DMS153 (cell line): ENCODE measurements at regions not wholly inside any gene's neighbourhood (a gene's known extent, or its start where the extent isn't known, plus 50 kb on each side); places are given as distances from the start of the nearest gene placed in this dataset.
A peak's percentile ranks its signal among the peaks of the same experiment; 100 is the strongest.
"Not testable (repeated sequence)": the region's sequence is repeated elsewhere in the genome, so short reads cannot be mapped to it uniquely, and the experiment has no call there.

Experiments
- DNase-seq: peaks from one replicate; lab custom pipeline; 2025; lab: John Stamatoyannopoulos, UW

DNA sequence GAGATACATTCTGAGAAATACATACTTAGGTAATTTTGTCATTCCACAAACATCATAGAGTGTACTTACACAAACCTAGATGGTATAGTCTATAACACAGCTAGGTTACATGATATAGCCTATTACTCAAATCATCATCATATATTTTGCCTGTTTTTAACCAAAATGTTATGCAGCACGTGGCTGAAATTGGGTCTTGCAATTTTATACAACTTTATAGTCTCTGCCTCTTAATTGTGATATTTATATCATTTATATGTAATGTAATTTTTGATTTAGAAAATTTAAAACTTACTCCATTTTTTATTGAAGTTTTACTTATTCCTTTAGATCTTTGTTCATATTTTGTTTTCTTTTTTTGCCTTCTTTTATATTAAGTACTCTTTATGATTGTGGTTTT, 350.7 kb upstream of the DCN start:
- DNase-seq = no peak

DNA sequence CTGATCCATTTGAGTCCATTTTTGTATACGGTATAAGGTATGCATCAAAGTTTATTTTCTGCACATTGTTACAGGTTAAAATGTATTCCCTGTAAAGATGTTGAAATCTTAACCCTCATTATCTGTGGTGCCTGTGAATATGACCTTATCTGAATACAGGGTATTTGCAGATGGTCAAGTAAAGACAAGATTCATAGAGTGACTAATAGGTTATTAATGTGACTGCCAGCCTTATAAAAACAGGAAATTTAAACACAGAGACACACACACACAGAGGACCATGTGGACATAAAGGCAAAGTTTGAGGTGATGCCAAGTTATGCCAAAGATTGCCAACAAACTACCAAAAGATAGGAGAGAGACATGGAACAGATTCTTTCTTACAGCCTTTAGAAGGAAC, 347.2 kb upstream of the DCN start:
- DNase-seq = no peak

DNA sequence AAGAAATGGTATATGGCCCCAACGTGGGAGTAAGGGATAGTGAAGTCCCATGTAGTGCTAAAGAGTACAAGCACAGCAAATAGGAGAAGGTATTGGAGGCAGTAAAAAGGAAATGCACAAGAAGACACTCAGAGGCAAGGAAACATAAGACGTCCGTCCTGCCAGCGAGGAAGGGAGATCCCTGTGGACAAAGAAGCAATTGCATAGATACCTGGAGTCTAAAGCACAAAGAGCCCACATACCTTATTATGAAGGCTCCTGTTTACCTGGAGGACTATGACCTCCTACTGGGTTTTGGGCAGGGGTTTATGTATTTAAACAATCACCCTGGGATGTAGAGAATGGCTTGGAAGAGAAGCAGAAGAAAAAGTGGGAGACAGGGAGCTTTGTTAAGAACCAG, 341.2 kb upstream of the DCN start:
- no peak for DNase-seq

DNA sequence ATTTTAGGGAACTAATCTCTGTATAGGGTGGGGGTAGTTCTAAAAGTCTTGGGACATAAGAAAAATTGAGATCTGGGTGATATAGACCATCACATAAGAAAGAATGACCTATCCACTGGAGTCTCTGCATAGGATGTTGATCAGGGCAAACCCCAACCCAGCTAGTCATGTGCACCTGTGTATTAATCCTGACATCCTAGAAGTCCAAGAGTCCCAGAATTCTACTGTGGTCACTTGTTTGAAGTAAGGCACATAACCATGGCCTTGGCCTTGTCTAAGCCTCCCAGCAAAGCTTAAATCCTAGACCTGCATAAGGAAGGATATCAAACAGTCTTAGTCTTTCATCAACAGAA, 334.1 kb upstream of the DCN start:
- DNase-seq = no peak

DNA sequence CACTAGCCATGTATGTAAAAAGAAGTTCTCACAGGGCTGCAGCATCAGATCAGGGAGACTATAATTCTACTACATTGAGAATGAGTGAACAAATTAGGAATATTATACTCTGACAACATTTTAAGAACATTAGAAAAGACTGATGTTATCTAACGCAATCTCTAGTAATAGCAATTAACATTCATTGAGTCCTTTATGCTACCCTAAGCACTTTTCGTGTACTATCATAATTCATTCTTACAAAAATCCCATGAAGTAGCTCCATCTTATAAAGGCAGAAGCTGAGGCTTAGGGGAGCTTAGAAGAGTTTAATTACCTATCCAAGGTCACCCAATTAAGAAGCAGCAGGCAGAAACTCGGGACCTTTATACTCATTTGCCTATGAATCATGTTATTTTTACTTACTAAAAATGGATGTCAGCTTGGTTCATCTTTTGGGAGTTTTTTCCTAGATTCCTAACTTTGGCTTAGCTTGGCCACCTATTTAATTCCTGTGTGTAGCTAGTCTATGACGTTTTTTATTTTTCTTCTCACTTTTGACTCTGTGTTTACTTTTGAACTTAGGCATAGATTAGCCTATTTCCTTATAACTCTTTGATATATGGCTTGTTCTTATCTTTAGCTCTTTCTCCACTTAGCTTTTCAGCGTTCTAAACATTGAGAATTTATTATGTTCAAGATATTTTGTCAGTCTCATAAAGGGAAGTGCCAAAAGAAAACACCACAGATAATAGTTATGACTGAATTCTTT, 333.5 kb upstream of the DCN start:
- DNase-seq = no peak

DNA sequence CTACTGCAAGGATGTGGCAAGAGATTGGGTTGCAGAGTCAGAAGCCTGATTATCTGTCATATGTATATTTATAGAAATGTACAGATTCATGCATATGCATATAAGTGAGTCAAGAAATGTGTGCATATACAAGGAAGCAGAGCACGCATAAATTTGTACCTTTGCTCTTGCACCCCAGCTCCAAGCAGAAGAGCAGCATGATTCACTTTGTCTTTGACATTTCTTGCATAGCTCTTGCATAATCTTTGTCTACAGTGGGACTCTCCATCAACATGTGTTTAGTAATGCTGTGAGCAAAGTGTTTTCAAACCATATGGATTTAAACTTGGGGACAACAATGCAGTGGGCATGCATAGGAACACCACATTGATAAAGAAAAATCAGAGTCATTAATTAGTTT, 330.7 kb upstream of the DCN start:
- DNase-seq = no peak

DNA sequence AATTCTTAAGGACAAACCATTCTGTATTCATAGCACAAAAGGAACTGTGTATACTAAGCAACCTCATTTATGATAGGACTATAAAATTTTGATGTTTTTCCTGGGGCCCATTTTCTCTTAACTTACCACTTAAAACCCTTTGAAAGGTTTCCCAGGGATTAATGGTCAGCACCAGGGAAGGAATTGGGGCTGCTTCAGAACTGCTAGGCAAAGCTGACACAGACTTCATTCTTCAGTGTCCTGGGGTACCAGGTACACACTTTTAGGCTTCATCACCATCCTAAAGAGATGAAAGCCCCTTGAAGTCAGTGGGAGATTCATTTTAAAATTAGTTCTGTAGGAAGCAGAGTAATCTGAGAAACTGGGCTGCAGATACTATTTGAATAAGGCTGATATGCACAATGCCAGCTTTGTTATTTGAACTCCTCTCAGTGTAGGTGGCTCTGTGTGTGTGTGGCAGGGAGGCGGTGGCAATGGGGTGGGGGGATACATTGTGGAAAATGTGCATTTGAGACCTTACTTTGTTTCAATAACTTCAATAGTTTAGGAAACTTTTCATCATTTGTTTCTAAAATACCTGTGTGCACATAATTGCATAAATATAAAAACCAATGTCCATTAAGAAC, 329.3 kb upstream of the DCN start:
- DNase-seq = no peak

DNA sequence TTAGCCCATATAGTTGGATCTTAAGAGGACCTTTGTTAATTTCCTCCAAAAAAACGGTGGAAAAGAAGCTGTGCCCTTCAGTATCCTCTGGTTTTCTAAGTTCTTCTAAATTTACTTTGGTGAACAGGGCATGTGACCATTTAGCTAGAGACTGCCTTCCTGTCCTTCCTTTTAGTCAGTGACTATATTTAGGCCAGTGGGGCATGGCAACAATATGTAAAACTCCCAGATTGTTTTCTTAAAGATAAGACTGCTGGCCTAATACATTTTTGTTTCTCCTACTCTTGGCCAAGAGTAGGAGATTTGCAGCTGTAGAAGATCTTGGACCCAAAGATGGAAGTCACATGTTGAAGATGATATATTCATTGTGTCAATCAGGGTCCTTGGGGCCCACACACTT, 325.1 kb upstream of the DCN start:
- no peak for DNase-seq

DNA sequence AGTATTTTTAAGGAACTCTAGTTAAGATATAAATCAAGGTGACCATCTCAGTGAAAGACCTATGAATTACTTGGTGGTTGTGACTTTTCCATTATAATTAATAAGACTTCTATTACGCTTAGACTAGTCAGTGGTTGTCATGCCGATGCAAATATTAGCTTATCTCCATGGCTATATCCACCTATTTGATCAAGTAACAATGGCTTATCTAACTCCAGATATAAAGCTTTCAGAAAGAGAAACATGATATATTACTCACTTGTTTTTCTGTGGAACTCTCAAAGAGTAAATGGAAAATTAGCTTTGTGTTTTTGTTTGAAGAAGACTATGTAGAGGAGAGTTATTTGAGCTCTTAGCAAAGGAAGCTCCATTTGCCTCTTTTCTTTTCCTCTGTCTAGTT, 323.8 kb upstream of the DCN start:
- DNase-seq = peak; percentile 96

DNA sequence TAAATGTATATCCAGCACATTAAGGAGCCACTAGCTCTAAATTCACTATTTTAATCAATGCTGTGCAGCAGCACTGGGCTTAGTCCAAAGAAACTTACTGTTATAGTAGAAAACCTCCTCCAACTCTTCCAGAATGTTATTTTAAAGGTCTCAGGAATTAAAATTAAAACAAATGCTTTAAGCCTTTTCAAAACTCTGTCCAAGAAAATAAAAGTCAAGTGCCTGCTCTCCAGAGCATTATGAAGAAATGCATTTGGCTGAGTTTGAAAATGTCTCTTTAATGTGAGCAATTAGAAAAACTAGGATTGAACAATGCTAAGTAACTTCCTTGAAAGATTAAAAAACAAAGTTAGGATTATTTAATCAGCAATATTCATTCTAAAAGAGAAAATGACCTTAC, 322.4 kb upstream of the DCN start:
- DNase-seq = no peak

DNA sequence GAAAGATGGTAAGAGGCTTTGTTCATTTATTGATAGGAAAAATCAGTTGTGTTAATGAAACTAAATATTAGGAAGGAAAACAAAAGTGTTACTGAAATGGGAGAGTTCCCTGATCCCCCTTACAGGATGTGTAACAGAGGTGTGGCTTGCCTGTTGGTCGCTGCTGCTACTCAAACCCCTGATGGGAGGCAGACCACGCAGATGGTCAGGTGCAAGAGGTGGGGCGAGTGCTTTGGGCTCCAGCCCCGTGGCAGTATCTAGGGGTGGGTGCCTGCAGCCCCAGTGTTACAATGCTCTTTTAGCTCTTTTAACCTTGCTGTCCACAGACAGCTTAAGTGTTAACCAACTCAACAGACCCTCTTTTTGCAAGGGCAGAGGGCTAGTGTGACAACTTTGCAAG, 319.6 kb upstream of the DCN start:
- no peak for DNase-seq

DNA sequence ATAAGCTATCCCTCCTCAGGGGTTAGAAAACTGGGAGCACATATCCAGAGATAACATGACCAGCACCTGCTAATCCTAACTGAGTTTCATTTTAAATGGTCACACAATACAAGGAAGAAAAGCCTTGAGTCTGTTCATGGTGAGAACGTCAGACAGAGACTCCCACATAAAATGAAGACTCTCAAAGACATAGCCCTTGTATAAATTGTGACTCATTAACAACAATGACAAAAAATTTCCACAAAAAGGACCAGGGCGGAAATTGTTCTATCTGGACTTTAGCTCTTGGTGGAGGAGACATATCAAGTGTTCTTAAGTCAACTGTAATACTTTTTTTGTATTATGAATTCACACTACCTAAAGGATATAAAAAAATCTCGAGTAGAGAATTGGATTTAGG, 313.7 kb upstream of the DCN start:
- DNase-seq = no peak

DNA sequence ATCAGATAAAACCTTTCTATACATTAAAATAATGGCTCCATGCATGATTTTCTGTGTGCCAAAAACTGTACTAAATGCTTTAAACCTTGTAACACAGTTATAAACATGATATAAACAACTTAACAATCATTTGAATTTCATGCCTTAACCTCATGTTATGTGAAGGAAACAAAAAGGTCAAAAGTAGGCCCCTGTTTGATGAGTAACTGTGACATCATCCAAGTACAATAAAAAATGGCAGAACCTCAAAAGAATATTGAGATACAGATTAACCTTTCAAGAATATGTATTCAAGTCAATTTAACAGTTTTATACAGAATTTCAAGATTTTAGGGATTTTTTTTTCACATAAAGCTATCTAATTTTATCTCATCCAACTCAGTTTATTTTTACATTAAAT, 310.7 kb upstream of the DCN start:
- no peak for DNase-seq

DNA sequence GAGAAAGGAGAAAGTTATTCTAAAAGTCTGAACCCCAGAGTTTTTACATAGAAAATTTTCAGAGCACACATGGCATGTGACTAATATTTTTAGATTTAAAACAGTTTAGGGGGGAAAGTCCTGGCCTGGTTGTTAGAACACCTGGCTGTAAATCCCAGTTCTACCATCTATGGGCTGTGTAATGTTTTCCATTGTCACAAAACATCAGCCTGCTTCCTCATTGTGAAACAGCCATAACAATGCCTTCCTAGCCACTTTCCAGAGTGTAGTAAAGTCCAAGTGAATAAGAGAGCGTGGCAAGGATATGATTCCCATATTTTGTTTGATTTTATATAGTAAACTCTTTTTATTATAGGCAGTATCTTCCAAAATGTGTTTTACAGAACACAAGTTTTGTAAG, 310.0 kb upstream of the DCN start:
- no peak for DNase-seq

DNA sequence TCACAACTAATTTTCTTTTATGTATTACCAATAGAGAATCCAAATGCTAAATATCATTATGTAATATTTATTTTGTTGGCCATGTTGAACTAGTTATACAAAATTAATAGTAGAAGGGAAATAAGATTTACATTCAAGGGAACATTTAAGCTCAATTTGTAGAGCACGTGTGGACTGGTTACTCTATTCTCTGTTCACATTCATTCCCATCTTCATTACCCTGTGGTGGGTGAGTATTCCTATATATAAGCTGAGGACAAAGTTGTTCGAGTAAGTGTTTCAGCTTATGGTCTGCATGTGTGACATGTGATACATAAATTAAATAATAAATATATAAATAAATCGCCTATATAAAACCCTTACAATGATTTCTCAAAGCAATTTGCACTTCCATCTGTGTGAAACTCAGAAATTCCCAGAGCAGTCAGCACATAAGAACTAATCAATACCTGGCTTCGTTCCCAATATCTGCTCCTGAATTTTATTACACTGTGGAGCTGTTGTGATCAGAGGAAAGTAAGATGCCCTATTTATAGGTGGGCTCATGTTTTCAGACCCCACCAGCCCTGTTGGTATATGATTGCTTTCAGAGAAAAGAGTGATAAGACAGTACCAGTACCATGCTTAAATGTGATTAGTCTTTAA, 308.2 kb upstream of the DCN start:
- DNase-seq = no peak

DNA sequence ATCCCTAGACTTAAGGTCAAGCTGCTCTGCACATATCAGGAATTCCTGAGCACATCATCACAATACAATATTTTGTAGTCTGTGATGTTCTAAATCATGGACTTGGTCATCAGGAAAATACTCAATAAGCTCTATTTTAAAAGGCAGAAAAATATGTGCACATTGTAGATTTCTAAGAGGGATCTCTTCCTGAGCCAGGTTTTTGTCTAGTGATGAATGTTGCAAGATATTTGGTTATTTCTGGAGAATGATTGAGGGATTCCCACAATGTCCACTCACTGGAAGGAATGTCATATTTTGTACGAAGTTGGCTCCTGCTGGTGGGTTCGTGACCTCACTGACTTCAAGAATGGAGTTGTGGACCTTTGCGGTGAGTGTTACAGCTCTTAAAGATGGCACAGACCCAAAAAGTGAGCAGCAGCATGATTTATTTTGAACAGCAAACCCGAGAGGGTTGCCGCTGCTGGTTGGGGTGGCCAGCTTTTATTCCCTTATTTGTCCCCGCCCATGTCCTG, 300.9 kb upstream of the DCN start:
- no peak for DNase-seq

DNA sequence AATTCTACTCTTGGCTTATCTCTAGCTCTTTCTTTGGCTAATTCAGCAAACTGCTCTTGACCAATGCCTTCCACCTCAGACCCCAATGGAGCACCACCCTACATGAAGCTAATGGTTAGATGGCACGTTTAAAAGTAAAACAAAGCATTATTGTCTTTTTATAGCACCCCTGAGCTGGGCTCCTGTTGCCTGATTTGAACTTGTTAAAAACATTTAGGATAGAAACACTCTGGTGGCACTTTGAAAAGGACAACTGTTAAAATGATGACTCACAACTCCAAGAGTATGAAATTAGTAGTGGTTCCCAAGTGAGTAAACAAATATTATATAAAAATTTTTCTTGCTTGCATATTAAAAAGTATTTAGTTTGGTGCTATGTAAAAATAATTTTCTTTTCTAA, 299.6 kb upstream of the DCN start:
- no peak for DNase-seq

DNA sequence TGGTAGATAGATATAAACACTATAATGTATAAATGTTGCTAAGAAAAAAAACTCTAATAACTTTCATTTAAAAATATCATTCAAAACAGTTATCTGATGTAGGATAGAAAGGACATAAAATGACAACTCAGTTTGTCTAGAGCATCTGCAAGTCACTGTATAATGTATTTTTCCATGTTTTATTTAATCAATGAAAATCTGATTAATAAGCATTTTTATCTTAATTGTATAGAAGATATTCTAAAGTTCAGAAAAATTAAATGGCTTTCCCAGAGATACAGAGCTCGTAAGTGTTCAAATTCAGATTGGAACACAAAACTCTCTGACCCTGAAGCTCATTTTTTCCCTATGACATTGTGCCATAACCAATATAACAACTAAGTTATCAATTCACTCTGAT, 295.9 kb upstream of the DCN start:
- DNase-seq = no peak

DNA sequence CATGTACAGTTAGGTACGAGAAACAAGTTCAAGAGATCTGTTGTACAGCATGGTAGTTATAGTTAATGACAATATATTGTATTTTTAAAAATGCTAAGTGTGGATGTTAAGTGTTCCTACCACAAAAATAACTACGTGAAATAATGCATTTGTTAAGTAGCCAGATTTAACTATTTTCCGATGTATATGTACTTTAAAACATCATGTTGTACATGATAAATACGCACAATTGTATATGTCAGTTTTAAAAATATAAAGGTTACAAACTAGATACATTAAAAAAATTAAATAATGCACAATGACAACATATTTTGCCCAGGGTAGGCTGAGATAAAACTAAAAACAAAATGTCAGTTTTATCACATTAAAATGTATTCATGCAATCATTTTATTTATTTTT, 285.1 kb upstream of the DCN start:
- DNase-seq = no peak

DNA sequence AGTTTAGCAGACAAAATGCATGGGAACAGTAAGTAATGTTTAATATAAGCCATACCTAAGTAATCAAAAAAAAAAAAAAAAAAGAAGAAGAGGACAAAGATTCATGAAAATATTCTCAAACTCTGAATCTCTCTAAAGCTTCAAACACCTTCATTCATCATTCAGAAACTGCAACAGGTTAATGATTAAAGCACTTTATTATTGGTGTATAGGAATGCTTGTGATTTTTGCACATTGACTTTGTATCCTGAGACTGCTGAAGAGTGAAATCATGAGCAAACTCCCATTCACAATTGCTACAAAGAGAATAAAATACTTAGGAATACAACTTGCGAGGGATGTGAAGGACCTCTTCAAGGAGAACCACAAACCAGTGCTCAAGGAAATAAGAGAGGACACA, 278.4 kb upstream of the DCN start:
- no peak for DNase-seq

DNA sequence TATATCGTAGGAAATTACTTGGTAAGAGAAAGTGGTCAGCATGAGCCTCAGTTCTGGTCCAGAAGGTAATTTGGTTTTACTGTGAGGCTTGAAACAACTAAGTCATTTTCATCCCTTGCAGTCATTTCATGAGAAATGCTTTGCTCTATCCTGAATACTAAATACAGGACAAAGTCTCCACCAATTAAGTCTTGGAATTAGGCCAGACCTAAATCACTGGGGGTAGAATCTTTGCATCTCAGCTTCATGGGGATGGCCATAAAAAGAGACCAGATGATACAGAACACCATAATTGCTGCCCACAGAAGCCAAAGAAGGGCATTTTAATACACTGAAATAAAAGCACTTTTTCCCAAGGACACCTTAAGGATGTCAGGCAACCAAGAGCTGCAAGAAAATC, 277.9 kb upstream of the DCN start:
- DNase-seq = no peak

DNA sequence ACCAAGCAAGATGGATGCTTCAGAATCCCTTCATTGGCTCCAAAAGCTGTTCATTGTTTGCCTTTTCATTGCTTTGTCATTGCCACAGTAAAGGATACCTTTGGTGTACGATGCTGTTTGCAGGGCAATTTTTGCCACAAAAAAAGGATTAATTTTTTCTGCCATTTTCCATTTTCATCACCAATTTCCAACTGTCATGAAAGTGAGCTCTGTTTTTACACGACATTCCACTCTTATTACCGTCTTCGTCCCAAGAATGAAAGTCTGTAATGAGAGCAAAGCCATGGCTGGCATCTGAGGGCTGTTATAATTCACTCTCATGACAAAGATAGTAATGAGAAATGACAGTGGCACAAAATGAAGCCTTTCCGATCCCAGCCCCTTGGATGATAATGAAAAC, 272.7 kb upstream of the DCN start:
- no peak for DNase-seq

DNA sequence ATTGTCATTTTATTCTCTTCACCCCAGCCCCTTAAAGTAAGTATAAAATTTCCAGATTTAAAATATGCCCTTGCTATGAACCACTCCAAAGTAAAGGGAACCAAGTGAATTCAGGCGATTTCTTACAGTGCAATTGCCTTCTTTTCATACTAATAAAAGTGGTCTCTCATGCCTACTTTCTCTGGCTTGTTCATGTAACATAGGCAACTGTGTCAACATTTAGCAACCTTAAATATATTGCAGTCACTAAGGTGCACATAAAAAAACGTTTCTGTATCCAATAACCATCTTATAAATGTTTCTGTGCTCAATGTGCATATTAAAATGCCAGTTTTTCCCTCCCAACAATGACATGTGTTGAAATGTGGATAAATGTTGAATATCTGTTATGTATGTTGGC, 271.6 kb upstream of the DCN start:
- no peak for DNase-seq

DNA sequence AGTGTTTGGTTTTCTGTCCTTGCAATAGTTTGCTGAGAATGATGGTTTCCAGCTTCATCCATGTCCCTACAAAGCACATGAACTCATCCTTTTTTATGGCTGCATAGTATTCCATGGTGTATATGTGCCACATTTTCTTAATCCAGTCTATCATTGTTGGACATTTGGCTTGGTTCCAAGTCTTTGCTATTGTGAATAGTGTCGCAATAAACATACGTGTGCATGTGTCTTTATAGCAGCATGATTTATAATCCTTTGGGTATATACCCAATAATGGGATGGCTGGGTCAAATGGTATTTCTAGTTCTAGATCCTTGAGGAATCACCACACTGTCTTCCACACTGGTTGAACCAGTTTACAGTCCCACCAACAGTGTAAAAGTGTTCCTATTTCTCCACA, 269.8 kb upstream of the DCN start:
- DNase-seq = not testable (repeated sequence)
